HG02759 (cell line): ENCODE measurements at regions not wholly inside any gene's neighbourhood (a gene's known extent, or its start where the extent isn't known, plus 50 kb on each side); places are given as distances from the start of the nearest gene placed in this dataset.
"Not testable (repeated sequence)": the region's sequence is repeated elsewhere in the genome, so short reads cannot be mapped to it uniquely, and the experiment has no call there.

Experiments
- ATAC-seq: cut with Tn5 transposase; IDR thresholded peaks from one replicate; pipeline ENCODE4 v1.9.1; 2021; ENCODE audit warnings: mild to moderate bottlenecking, moderate library complexity; ENCODE audit not compliant: unreplicated experiment

GRCh38 chr3:135629701-135630408 is 335.7 kb upstream of the PPP2R3A start:
- ATAC-seq = no peak

GRCh38 chr3:135632556-135633065 is 332.9 kb upstream of the PPP2R3A start:
- ATAC-seq = no peak

- no peak for ATAC-seq
Observed at GRCh38 chr3:135633078-135633477, 332.4 kb upstream of the PPP2R3A start.

- ATAC-seq = no peak
Observed at GRCh38 chr3:135636596-135636995, 328.9 kb upstream of the PPP2R3A start.

- no peak for ATAC-seq
Observed at GRCh38 chr3:135637013-135637412, 328.5 kb upstream of the PPP2R3A start.

- no peak for ATAC-seq
Observed at GRCh38 chr3:135641761-135642160, 323.8 kb upstream of the PPP2R3A start.

GRCh38 chr3:135645541-135645940 is 320.0 kb upstream of the PPP2R3A start:
- ATAC-seq = no peak

- ATAC-seq = no peak
Observed at GRCh38 chr3:135646873-135647272, 318.7 kb upstream of the PPP2R3A start.

- ATAC-seq = no peak
Observed at GRCh38 chr3:135649361-135649760, 316.2 kb upstream of the PPP2R3A start.

GRCh38 chr3:135650309-135650708 is 315.2 kb upstream of the PPP2R3A start:
- ATAC-seq = no peak

- ATAC-seq = no peak
Observed at GRCh38 chr3:135652388-135652787, 313.1 kb upstream of the PPP2R3A start.

- ATAC-seq = no peak
Observed at GRCh38 chr3:135655328-135655727, 310.2 kb upstream of the PPP2R3A start.

- not testable (repeated sequence) for ATAC-seq
Observed at GRCh38 chr3:135658451-135658850, 307.1 kb upstream of the PPP2R3A start.

GRCh38 chr3:135667061-135667460 is 298.5 kb upstream of the PPP2R3A start:
- ATAC-seq = no peak

GRCh38 chr3:135674508-135674907 is 291.0 kb upstream of the PPP2R3A start:
- no peak for ATAC-seq

GRCh38 chr3:135678386-135678785 is 287.1 kb upstream of the PPP2R3A start:
- ATAC-seq = no peak

- no peak for ATAC-seq
Observed at GRCh38 chr3:135688003-135688402, 277.5 kb upstream of the PPP2R3A start.

GRCh38 chr3:135690664-135691063 is 274.9 kb upstream of the PPP2R3A start:
- ATAC-seq = no peak

GRCh38 chr3:135691240-135691639 is 274.3 kb upstream of the PPP2R3A start:
- no peak for ATAC-seq

- ATAC-seq = no peak
Observed at GRCh38 chr3:135694142-135694541, 271.4 kb upstream of the PPP2R3A start.

- ATAC-seq = no peak
Observed at GRCh38 chr3:135699741-135700140, 265.8 kb upstream of the PPP2R3A start.

- ATAC-seq = no peak
Observed at GRCh38 chr3:135706758-135707375, 258.7 kb upstream of the PPP2R3A start.
